Activated T-cell treated with anti-CD3 and anti-CD28 coated beads for 4 hours (primary cell): ENCODE measurements at regions not wholly inside any gene's neighbourhood (a gene's known extent, or its start where the extent isn't known, plus 50 kb on each side); places are given as distances from the start of the nearest gene placed in this dataset.

ENCODE experiments used
- DNase-seq: peaks from one replicate; pipeline ENCODE4 v3.0.0-alpha.2; 2020

GRCh38 chr5:118258223-118258622, 730.1 kb downstream of the DTWD2 start:
- no peak for DNase-seq

- DNase-seq, result no peak
These were observed 731.3 kb downstream of the DTWD2 start for GRCh38 chr5:118257066-118257465.

GRCh38 chr5:118253225-118254061, 734.9 kb downstream of the DTWD2 start:
- DNase-seq, result no peak

DNA sequence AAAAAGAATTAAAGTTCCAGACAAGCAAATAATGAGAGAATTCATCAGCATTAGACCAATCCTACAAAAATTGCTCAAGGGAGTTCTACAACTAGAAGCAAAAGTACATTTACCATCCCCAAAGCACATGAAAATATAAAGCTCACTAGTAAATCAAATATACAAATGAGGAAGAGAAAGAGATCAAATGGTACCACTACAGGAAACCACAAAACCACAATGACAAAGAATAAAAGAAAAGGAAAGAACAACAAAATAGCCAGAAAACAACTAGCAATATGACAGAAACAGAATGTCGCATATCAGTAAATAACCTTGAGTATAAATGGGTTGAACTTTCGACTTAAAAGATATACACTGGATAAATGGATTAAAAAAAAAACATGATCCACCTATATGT, 739.0 kb downstream of the DTWD2 start:
- DNase-seq, result no peak

DNA sequence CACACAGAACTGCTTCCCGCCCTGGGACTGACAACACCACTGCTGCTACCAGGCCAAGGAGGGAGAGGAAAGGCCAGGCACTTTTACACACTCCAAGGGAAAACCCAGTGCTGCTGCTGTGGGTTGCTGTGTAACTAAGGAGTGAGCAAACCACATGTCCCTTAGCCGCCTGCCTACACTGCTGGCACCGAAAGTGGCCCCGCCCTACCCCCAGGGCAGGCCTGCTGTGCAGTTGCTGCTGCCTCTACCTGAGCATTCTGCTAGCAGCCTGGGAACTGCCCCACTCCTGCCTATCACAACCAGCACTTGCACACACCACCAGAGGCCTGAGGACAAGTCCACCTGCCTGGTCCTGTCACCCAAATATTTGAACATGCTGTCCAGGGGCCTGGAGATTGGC, 740.9 kb downstream of the DTWD2 start:
- DNase-seq, result no peak

DNA sequence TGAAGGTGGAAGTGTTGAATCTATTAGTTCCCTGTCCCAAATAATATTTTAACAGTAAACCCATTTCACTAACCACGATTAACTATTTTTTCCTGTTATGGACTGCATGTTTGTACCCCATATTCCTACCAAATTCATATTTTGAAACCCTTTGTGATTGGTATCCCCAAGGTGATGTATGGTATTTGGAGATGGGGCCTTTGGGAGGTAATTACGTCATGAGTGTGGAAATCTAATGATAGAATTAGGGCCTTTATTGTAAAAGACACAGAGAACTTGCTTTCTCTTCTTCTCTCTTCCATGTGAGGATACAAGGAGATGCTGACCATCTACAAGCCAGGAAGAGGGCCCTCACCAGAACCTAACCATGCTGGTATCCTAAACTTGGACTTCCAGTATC, 744.7 kb downstream of the DTWD2 start:
- DNase-seq, result no peak

GRCh38 chr5:118243068-118243467, 745.3 kb downstream of the DTWD2 start:
- DNase-seq, result no peak

- DNase-seq, result no peak
These were observed 752.1 kb downstream of the DTWD2 start for GRCh38 chr5:118236108-118236849.

GRCh38 chr5:118233606-118234005, 754.7 kb downstream of the DTWD2 start:
- no peak for DNase-seq

GRCh38 chr5:118228489-118228888, 759.9 kb downstream of the DTWD2 start:
- DNase-seq, result no peak

DNA sequence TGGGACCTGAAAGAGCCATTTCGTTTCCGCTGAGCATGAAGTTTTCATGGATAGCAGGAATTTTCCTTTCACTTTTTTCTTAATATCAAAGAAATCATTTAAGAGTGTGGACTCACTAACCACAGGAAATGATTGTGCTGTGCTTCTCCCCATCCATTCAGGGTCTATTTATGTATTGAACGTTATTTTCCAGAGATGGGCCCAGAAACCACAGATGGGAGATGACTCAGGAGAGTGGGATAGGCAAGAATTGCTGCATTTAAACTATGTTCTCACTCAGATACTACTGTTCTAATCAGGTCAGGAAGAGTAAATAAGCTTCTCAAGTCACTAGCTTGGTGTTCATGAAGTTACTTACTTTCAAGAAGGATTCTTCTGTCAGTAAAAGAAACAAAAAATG, 763.8 kb downstream of the DTWD2 start:
- no peak for DNase-seq

- no peak for DNase-seq
These were observed 767.7 kb downstream of the DTWD2 start for GRCh38 chr5:118220556-118221195.

- DNase-seq, result no peak
These were observed 776.7 kb downstream of the DTWD2 start for GRCh38 chr5:118211606-118212005.

- no peak for DNase-seq
These were observed 780.3 kb downstream of the DTWD2 start for GRCh38 chr5:118208031-118208453.

GRCh38 chr5:118199801-118200200, 788.5 kb downstream of the DTWD2 start:
- DNase-seq, result no peak

DNA sequence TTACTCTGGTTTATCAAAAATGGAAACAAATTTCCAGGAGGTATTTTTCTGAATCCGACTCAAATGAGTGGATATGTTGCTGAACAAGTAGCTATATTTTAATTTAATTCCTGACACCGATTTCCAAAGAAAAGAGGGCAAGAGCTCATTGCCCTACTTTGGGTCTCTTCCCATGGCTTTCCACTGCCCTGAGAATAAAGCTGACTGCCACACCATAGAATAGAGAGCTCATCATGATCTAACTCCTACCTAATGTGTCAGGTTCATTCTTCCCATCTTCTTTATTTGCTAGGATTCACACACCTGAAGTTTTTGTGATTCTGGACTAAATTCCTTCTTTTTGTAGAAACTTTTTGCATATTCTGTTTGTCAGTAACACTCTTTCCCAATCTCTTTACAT, 792.1 kb downstream of the DTWD2 start:
- no peak for DNase-seq

- no peak for DNase-seq
These were observed 793.1 kb downstream of the DTWD2 start for GRCh38 chr5:118195211-118195610.

GRCh38 chr5:118193194-118193905, 795.0 kb downstream of the DTWD2 start:
- DNase-seq, result no peak

DNA sequence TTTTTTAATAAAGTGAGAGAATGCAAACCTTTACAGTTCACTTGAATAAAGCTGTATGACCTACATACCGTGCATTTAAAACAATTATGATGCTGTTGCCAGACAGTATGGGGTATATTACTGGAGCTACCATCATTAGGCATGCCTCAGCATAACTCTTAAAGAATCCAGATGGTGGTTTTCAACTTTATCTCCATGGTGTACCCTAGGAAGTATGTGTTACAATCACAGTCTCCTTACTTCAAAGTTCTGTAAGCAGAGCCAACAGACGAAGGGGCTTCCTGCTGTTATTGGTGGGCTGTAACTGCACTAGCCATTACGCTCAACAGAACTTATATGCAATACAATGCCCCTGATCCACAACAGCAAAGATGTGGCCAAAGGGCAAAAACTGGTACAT, 803.3 kb downstream of the DTWD2 start:
- DNase-seq, result no peak

DNA sequence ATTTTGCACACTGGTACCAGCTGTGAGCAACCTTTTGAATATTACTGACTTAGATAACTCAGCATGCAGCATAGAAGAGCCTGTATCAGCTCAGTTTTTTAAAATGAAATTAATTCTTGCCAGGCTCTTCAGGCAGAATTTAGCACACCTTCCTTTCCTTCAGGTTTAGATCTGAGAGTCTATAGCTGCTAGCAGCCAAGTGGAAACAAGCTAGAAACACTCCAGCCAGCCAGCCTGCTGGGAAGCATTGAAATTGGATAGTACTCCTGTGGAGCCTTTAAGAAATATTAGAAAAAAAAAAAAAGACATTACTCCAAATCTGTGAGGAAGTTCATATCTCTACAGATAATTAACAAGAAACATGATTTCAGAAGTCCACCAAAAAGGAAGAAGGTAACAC, 812.2 kb downstream of the DTWD2 start:
- no peak for DNase-seq

GRCh38 chr5:118174671-118175070, 813.7 kb downstream of the DTWD2 start:
- DNase-seq, result no peak

DNA sequence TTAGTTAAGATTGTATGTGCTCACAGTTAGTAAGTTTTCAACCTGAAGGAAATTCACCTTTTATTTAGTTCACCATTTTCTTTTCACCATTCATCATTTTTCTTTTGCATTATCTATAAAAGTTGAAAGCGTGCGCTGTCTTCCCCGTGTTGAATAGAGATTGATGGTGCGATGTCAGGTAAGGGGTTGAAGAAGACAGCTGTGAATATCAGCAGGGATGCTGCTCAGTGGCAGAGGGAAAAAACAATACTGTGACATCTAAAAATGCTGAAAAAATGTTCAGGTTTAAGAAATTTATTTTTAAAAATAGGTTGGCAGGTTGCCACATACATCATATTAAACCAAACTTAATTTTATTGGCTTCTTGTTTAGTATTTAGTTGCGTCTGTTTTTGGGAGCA, 815.0 kb downstream of the DTWD2 start:
- no peak for DNase-seq

- DNase-seq, result no peak
These were observed 822.7 kb downstream of the DTWD2 start for GRCh38 chr5:118165619-118166018.
